HG02870 (cell line): ENCODE measurements at regions not wholly inside any gene's neighbourhood (a gene's known extent, or its start where the extent isn't known, plus 50 kb on each side); places are given as distances from the start of the nearest gene placed in this dataset.

Experiments used
- ATAC-seq: cut with Tn5 transposase; IDR thresholded peaks from one replicate; pipeline ENCODE4 v1.9.1; 2021; ENCODE audit warnings: mild to moderate bottlenecking, moderate library complexity; ENCODE audit not compliant: unreplicated experiment

GRCh38 chr6:121499666-121500065 lies 64.2 kb downstream of the GJA1 start:
- no peak for ATAC-seq

GRCh38 chr6:121503589-121503991 lies 68.1 kb downstream of the GJA1 start:
- no peak for ATAC-seq

GRCh38 chr6:121504227-121504626 lies 68.8 kb downstream of the GJA1 start:
- no peak for ATAC-seq

- ATAC-seq: no peak
These were observed 69.8 kb downstream of the GJA1 start for GRCh38 chr6:121505284-121505683.

- ATAC-seq: no peak
These were observed 71.6 kb downstream of the GJA1 start for GRCh38 chr6:121506761-121507754.

- no peak for ATAC-seq
These were observed 75.2 kb downstream of the GJA1 start for GRCh38 chr6:121510568-121511177.

GRCh38 chr6:121515630-121516265 lies 80.3 kb downstream of the GJA1 start:
- no peak for ATAC-seq

- no peak for ATAC-seq
These were observed 80.9 kb downstream of the GJA1 start for GRCh38 chr6:121516331-121516730.

GRCh38 chr6:121520337-121521163 lies 85.1 kb downstream of the GJA1 start:
- no peak for ATAC-seq

- no peak for ATAC-seq
These were observed 85.7 kb downstream of the GJA1 start for GRCh38 chr6:121521164-121521555.

- ATAC-seq: no peak
These were observed 86.8 kb downstream of the GJA1 start for GRCh38 chr6:121522265-121522664.

- ATAC-seq: no peak
These were observed 87.4 kb downstream of the GJA1 start for GRCh38 chr6:121522771-121523386.

- ATAC-seq: no peak
These were observed 88.2 kb downstream of the GJA1 start for GRCh38 chr6:121523628-121524027.

- ATAC-seq: no peak
These were observed 90.8 kb downstream of the GJA1 start for GRCh38 chr6:121526282-121526681.

- ATAC-seq: no peak
These were observed 96.3 kb downstream of the GJA1 start for GRCh38 chr6:121531658-121532169.

GRCh38 chr6:121533321-121533841 lies 97.9 kb downstream of the GJA1 start:
- ATAC-seq: no peak

- ATAC-seq: no peak
These were observed 100.3 kb downstream of the GJA1 start for GRCh38 chr6:121535777-121536176.

GRCh38 chr6:121536345-121536744 lies 100.9 kb downstream of the GJA1 start:
- ATAC-seq: no peak

- no peak for ATAC-seq
These were observed 104.0 kb downstream of the GJA1 start for GRCh38 chr6:121539439-121539838.

- no peak for ATAC-seq
These were observed 104.8 kb downstream of the GJA1 start for GRCh38 chr6:121540210-121540609.
